Epithelial cell of proximal tubule (primary cell): ENCODE measurements at regions not wholly inside any gene's neighbourhood (a gene's known extent, or its start where the extent isn't known, plus 50 kb on each side); places are given as distances from the start of the nearest gene placed in this dataset.

Experiments used
- DNase-seq: peaks from one replicate; pipeline ENCODE4 v3.0.0-alpha.2; 2011; ENCODE audit warnings: low read depth
- H3K4me3 ChIP-seq: 2 replicates; pipeline ENCODE4 v1.5.1; 2011; ENCODE audit warnings: low read depth, mild to moderate bottlenecking, low read length
- CTCF ChIP-seq: conservative IDR thresholded peaks from 2 replicates; pipeline ENCODE4 v1.5.1; 2012; ENCODE audit warnings: low read depth, mild to moderate bottlenecking, low read length

DNA sequence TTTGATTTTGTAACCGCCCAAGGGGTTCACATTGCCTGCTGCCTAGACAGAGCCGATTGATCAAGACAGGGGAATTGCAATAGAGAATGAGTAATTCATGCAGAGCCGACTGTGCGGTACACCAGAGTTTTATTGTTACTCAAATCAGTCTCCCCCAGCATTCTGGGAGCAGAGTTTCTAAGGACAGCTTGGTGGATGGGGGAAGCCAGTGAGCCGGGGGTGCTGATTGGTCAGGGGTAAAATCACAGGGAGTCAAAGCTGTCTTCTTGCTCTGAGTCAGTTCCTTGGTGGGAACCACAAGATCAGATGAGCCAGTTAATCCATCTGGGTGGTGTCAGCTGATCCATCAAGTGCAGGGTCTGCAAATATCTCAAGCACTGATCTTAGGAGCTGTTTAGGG, 60.0 kb upstream of the EZR start:
- no peak for TF ChIP-seq CTCF
- no peak overlapping the region for H3K4me3 ChIP-seq
- no peak for DNase-seq

- TF ChIP-seq CTCF: no peak
- no peak for DNase-seq
- H3K4me3 ChIP-seq: no peak overlapping the region
These were observed 58.5 kb upstream of the EZR start for GRCh38 chr6:158877716-158878115.

GRCh38 chr6:158876886-158877285, 57.7 kb upstream of the EZR start:
- no peak for TF ChIP-seq CTCF
- DNase-seq: no peak
- H3K4me3 ChIP-seq: no peak overlapping the region

DNA sequence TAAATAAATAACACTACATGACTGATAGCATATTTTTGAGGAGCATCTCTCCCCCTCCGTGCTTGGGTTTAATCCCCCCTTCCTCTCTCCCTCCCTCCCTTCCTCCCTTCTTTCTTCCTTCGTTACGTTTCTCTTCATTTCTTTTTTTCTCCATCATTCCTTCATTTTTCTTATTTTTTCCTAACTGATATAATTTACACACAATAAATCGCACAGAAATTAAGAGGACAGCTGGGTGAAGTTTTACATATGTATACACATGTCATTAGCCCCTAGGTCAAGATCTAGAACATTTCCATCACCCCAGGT, 51.4 kb upstream of the EZR start:
- TF ChIP-seq CTCF: no peak
- H3K4me3 ChIP-seq: no peak overlapping the region
- no peak for DNase-seq

GRCh38 chr6:158869826-158870648, 50.9 kb upstream of the EZR start:
- H3K4me3 ChIP-seq: peak overlapping the region; percentile 63
- DNase-seq: peak; percentile 89
- peak; percentile 18 for TF ChIP-seq CTCF

DNA sequence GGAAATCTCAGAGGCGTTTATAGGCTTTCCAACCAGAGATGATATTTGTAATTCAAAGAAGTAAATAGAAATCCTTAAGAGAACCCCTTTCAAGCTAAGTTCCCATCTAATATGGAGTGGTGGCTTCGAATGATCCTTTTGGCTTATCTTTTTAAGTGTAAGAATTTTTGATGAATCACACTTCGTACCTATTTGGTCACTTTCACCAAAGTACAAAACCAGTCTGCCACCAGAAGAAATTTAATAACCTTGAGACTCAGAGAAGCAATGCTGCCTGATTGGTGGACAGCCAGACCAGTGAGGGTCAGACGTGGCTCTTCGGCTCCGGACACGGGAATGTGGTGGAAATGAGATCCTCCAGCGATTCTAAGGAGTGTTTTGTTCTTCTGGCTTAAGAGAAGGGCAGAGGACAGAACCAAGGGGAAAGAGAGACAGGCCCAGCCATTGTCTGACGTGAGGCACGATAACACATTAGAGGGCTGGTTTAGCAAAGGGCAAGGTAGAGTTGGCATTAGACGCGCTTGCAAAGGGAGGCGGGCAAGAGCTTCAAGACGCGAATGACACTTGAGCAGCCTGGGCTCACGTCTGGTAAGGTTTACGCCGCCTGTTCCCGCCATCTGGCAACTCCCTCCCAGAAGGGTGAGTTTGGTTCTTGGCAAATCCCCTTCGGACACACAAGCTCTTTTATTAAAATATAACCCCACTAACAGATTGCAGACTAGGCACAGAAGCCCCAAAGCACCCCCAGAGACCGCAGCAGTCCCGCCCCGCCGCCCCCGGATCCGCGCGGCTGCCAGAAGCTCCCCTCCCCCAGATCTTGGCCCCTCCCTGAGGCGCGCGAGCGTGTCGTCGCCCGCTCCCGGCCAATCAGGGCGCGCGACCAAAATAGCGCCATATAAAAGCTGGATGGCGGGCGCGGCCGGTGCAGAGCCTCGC, 50.0 kb upstream of the EZR start:
- peak overlapping the region; percentile 63 for H3K4me3 ChIP-seq
- TF ChIP-seq CTCF: no peak
- peak; percentile 31 for DNase-seq
